ENCODE measurements at regions not wholly inside any gene's neighbourhood (a gene's known extent, or its start where the extent isn't known, plus 50 kb on each side); places are given as distances from the start of the nearest gene placed in this dataset.
A peak's percentile ranks its signal among the peaks of the same experiment; 100 is the strongest.

- no peak overlapping the region for H3K4me3 ChIP-seq (ENCODE audit: low read depth, low read length)
- ChIA-PET CTCF (interaction anchor here (0.9 to 14.2 kb wide), 11 partner anchors 7 to 522 kb away, joined by 3 to 626 read pairs (median 39); partner anchors contain the start of gene KCNG1), POLR2A (interaction anchor here (0.5 kb wide), 1 partner anchor 286 kb away, joined by 4 read pairs; no protein-coding TSS in a partner anchor)
- no peak for DNase-seq (ENCODE audit: low read depth, low spot score)
- TF ChIP-seq CTCF (IDR thresholded peaks at IDR 0.05; ENCODE audit: insufficient read depth, low read length, missing control alignments), result no peak
Observed at GRCh38 chr20:51310216-51310615, 232.3 kb downstream of the NFATC2 start.

- POLR2A ChIA-PET, result no interaction called here
- no peak overlapping the region for H3K4me3 ChIP-seq (ENCODE audit: low read depth, low read length)
- CTCF ChIA-PET, result interaction anchor here (0.7 to 14.2 kb wide), 15 partner anchors 8 to 322 kb away, joined by 3 to 626 read pairs (median 32); partner anchors contain the start of gene KCNG1
- no peak for DNase-seq (ENCODE audit: low read depth, low spot score)
- TF ChIP-seq CTCF (IDR thresholded peaks at IDR 0.05; ENCODE audit: insufficient read depth, low read length, missing control alignments), result no peak
Observed at GRCh38 chr20:51309128-51309527, 233.4 kb downstream of the NFATC2 start.

DNA sequence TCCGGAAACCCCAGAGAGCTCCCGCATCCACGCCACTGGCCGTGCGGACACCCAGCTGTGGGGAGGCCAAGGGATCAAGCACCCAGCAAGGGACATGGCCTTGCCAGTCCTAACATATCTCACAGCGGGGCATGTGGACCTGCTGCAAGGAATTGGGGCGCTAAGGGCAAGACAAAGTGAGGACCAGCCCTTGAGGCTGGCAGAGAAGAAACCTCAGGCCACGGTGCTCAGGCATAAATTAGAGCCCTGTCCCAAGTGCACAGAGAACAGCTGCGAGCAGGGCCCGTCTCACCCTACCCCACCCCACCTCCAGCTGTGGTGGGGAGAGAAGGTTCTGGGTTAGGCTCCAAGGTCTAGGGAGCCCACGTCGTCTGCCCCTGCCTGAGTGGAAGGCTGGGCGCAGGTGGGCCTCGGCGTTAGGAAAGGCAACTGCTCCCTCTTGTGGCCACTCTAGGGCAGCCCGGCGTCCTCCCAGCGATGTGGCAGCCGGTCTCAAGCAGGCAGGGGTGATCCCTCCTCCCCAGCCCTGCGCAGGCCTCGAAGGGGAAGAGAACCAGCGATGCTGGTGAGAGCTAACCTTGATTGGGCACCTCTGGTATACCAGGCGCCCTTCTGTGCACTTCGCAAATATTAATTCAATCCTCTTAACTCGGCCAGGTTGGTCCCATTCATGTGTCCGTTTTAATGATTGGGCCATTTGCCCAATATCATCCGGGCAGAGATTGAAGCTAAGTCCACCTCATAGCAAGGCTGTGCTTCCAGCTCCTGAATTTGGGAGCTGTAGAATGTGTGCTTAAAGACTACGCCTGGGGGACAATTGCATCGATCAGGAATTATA lies 235.8 kb downstream of the NFATC2 start:
- ChIA-PET POLR2A (no interaction called here), CTCF (interaction anchor here (0.7 to 14.2 kb wide), 61 partner anchors 8 to 521 kb away, joined by 3 to 626 read pairs (median 4); partner anchors contain the start of genes BCAS4 and KCNG1)
- no peak overlapping the region for H3K4me3 ChIP-seq (ENCODE audit: low read depth, low read length)
- DNase-seq (ENCODE audit: low read depth, low spot score), result no peak
- TF ChIP-seq CTCF (IDR thresholded peaks at IDR 0.05; ENCODE audit: insufficient read depth, low read length, missing control alignments), result peak; percentile 98

- TF ChIP-seq CTCF (IDR thresholded peaks at IDR 0.05; ENCODE audit: insufficient read depth, low read length, missing control alignments), result no peak
- POLR2A ChIA-PET, result no interaction called here
- CTCF ChIA-PET, result interaction anchor here (0.8 to 14.2 kb wide), 36 partner anchors 10 to 515 kb away, joined by 3 to 626 read pairs (median 10); partner anchors contain the start of genes BCAS4 and KCNG1
Observed at GRCh38 chr20:51306081-51306480, 236.4 kb downstream of the NFATC2 start.

DNA sequence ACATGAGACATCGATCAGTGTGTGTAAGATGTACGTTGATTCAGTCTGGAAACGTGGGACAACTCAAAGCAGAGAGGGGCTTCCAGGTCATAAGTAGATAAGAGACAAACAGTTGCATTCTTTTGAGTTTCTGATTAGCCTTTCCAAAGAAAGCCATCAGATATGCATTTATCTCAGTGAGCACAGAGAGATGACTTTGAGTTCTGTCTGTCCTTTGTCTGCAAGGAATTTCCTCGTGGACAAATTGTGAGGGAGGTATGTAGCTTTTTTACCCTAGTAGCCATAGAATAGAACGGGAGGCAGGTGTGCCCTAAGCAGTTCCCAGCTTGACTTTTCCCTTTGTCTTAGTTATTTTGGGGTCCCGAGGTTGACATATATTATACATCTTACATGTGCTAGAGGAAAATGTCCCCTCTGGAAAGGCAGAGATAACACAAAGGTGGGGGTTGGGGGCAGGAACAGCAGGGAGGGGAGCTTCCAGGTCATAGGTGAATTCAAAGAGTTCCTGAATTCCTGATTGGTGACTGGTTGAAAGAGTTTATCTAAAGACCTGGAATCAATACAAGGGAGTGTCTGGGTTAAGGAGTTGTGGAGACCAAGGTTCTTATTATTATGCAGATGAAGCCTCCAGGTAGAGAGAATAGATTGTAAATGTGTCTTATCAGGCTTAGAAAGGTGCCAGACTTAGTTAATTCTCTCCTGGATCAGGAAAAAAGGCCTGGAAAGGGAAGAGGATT lies 237.0 kb downstream of the NFATC2 start:
- CTCF ChIA-PET, result interaction anchor here (0.7 to 14.2 kb wide), 31 partner anchors 9 to 514 kb away, joined by 3 to 626 read pairs (median 8); partner anchors contain the start of genes BCAS4 and KCNG1
- TF ChIP-seq CTCF (IDR thresholded peaks at IDR 0.05; ENCODE audit: insufficient read depth, low read length, missing control alignments), result no peak
- H3K4me3 ChIP-seq (ENCODE audit: low read depth, low read length), result no peak overlapping the region
- POLR2A ChIA-PET, result no interaction called here
- DNase-seq (ENCODE audit: low read depth, low spot score), result no peak

More at GRCh38 chr20:51306081-51306480, 236.4 kb downstream of the NFATC2 start:
- no peak for DNase-seq (ENCODE audit: low read depth, low spot score)
- no peak overlapping the region for H3K4me3 ChIP-seq (ENCODE audit: low read depth, low read length)

Measured in AG04449 (cell line).